A673 (cell line): ENCODE measurements at regions not wholly inside any gene's neighbourhood (a gene's known extent, or its start where the extent isn't known, plus 50 kb on each side); places are given as distances from the start of the nearest gene placed in this dataset.
A peak's percentile ranks its signal among the peaks of the same experiment; 100 is the strongest.

Source experiments
- BruUV-seq: library from RNA; stranded (reverse); fragments of 400-500 nt; replicated peaks from 2 replicates; lab custom pipeline; 2021; lab: Mats Ljungman, UMichigan
- CTCF ChIA-PET: fragments of 300-600 bp; sonication (Branson Sonifier 250); formaldehyde crosslinking; loops from one replicate; lab custom pipeline; 2022; ENCODE audit warnings: antibody characterized with exemption; lab: Charles Lee
- POLR2A ChIA-PET: fragments of 300-600 bp; sonication (Branson Sonifier 250); formaldehyde crosslinking; loops from one replicate; lab custom pipeline; 2022; ENCODE audit warnings: antibody characterized with exemption; ENCODE audit not compliant: low non-redundant PET; lab: Charles Lee
- DNase-seq: peaks from one replicate; pipeline ENCODE4 v3.0.0-alpha.2; 2015; ENCODE audit warnings: low spot score
- H3K27ac ChIP-seq: fragments of 200-600 bp; sonication (generic); 2 replicates; pipeline ENCODE4 v1.5.1; 2016; ENCODE audit warnings: mixed run types, low read depth, mild to moderate bottlenecking, mixed read lengths, antibody characterized with exemption, low read length; ENCODE audit not compliant: poor library complexity, severe bottlenecking
- H3K27me3 ChIP-seq: fragments of 200-600 bp; sonication (generic); replicated peaks from 2 replicates; pipeline ENCODE4 v1.6.1; 2017; ENCODE audit warnings: mixed run types, low read depth, mild to moderate bottlenecking, mixed read lengths, antibody characterized with exemption, low read length; ENCODE audit not compliant: insufficient read depth, poor library complexity
- H3K36me3 ChIP-seq: fragments of 200-600 bp; sonication (generic); 2 replicates; pipeline ENCODE4 v1.6.1; 2016; ENCODE audit warnings: mixed run types, mild to moderate bottlenecking, mixed read lengths, antibody characterized with exemption, low read length; ENCODE audit not compliant: insufficient read depth, poor library complexity, severe bottlenecking
- H3K4me1 ChIP-seq: fragments of 200-600 bp; sonication (generic); 2 replicates; pipeline ENCODE4 v1.6.1; 2017; ENCODE audit warnings: mixed run types, mild to moderate bottlenecking, mixed read lengths, antibody characterized with exemption, low read length; ENCODE audit not compliant: insufficient read depth, poor library complexity, severe bottlenecking
- H3K4me3 ChIP-seq: fragments of 200-600 bp; sonication (generic); 2 replicates; pipeline ENCODE4 v1.5.1; 2016; ENCODE audit warnings: low read depth, mixed run types, mild to moderate bottlenecking, mixed read lengths, low read length; ENCODE audit not compliant: poor library complexity, severe bottlenecking
- H3K9me3 ChIP-seq: fragments of 200-600 bp; sonication (generic); 2 replicates; pipeline ENCODE4 v1.6.1; 2016; ENCODE audit warnings: mixed run types, low read depth, mild to moderate bottlenecking, mixed read lengths, antibody characterized with exemption, low read length; ENCODE audit not compliant: poor library complexity, severe bottlenecking
- EZH2 ChIP-seq: fragments of 200-600 bp; sonication (generic); IDR thresholded peaks from 2 replicates; pipeline ENCODE4 v1.6.1; 2017; ENCODE audit warnings: borderline replicate concordance, low read depth, mild to moderate bottlenecking, mixed read lengths, antibody characterized with exemption, low read length; ENCODE audit not compliant: poor library complexity, severe bottlenecking
- intact Hi-C: fragments of 100-400 bp; cut with micrococcal nuclease; formaldehyde crosslinking; loops from one replicate; pipeline ENCODE4 v1.10.0; 2022; ENCODE audit not compliant: unreplicated experiment
- TF ChIP-seq, protein P1 (sequence below): fragments of 300-800, 200-600 bp; sonication (generic); conservative IDR thresholded peaks from 2 replicates; pipeline ENCODE4 v1.5.1; 2017; ENCODE audit warnings: low read depth, mild to moderate bottlenecking, antibody characterized with exemption, low read length, moderate library complexity, mixed read lengths

DNA sequence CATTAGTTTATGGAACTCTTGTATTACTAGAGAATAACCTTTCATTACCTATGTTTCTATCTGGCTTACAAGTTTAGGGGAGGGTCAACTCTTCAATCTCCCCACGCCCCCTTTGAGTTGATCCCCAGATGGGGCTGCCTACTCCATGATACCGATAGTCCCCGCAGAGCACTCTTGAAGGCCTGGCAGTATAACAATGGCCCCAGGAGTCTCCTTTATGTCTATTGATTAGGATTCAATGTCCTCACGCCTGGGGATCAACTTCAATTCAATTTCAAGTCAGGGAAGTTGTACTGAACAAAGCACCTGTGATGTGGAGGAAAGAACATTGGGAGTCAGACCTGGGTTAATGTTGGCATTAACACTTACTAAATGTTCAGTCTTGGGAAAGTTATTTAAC lies 520.2 kb downstream of the METTL15 start:
- CTCF ChIA-PET: interaction anchor here (0.7 kb wide), 1 partner anchor 865 kb away, joined by 3 read pairs; no protein-coding TSS in a partner anchor
- BruUV-seq: no TSS peak

DNA sequence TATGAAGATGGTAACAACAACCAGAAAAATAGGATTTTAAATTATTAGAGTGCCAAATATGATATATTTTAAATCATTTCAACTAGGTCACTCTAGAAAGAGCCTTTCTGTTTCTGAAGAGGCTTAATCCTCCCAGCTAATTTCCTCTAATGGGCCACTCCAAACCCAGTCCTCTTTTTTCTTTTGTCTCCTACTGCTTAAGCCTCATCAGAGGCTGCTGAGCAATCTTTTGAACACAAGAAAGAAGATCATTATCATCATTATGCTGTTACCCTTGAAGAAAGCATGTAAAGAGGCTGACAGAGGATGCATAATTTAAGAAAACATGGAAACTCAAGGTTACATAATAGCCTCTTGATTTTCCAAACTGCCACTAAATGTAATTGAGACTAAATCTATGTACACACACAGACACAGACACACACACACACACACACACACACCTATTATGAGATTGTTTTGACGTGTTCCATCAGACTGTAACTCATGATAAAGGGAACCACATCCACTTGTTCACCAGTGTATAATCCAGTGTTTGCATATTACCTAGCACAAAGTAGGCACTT lies 519.6 kb downstream of the METTL15 start:
- no peak for TF ChIP-seq EZH2
- TF ChIP-seq, protein P1, sequence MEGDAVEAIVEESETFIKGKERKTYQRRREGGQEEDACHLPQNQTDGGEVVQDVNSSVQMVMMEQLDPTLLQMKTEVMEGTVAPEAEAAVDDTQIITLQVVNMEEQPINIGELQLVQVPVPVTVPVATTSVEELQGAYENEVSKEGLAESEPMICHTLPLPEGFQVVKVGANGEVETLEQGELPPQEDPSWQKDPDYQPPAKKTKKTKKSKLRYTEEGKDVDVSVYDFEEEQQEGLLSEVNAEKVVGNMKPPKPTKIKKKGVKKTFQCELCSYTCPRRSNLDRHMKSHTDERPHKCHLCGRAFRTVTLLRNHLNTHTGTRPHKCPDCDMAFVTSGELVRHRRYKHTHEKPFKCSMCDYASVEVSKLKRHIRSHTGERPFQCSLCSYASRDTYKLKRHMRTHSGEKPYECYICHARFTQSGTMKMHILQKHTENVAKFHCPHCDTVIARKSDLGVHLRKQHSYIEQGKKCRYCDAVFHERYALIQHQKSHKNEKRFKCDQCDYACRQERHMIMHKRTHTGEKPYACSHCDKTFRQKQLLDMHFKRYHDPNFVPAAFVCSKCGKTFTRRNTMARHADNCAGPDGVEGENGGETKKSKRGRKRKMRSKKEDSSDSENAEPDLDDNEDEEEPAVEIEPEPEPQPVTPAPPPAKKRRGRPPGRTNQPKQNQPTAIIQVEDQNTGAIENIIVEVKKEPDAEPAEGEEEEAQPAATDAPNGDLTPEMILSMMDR: no peak
- CTCF ChIA-PET: no interaction called here

More for the DNA sequence above, 520.2 kb downstream of the METTL15 start:
- intact Hi-C loops: no loop called here
- no peaks in the 10 kb centered on the region for H3K4me1 ChIP-seq
- no peaks in the 10 kb centered on the region for H3K36me3 ChIP-seq
- no peak for DNase-seq
- peaks cover 93% of the 10 kb centered on the region for H3K27me3 ChIP-seq
- TF ChIP-seq, protein P1: no peak
- no peak for TF ChIP-seq EZH2
- H3K4me3 ChIP-seq: no peak overlapping the region
- POLR2A ChIA-PET: no interaction called here
- no peak overlapping the region for H3K27ac ChIP-seq
- no peaks in the 10 kb centered on the region for H3K9me3 ChIP-seq

DNA sequence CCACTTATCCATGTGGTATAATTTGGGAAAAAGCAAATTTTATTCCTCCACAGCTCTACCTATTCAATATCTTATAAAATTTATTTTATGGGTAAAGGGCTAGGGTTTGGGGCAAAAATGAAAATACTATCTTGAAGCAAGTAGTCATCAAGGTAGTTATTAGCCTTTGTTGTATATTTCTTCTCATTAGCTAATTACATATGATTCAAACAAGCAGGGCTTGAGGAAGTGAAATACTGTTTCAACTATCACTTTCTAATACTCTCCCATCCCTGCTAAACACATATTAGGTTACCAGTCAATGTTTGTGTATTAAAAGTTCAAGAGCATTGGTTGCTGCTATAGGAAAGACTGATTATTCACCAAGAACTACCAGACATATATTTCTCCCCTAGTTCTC lies 517.3 kb downstream of the METTL15 start:
- intact Hi-C loops: no loop called here

More for the DNA sequence above, 519.6 kb downstream of the METTL15 start:
- Histone ChIP-seq H3K4me3 (no peak overlapping the region), H3K27ac (no peak overlapping the region), H3K27me3 (peaks cover 90% of the 10 kb centered on the region), H3K4me1 (no peaks in the 10 kb centered on the region), H3K9me3 (no peaks in the 10 kb centered on the region), H3K36me3 (no peaks in the 10 kb centered on the region)
- no TSS peak for BruUV-seq
- peak; percentile 89 for DNase-seq
- intact Hi-C loops: no loop called here
- POLR2A ChIA-PET: no interaction called here

More for the DNA sequence above, 517.3 kb downstream of the METTL15 start:
- TF ChIP-seq, protein P1: no peak
- TF ChIP-seq EZH2: no peak
- ChIA-PET CTCF (no interaction called here), POLR2A (no interaction called here)
- DNase-seq: no peak
- Histone ChIP-seq H3K36me3 (no peaks in the 10 kb centered on the region), H3K4me1 (no peaks in the 10 kb centered on the region), H3K9me3 (no peaks in the 10 kb centered on the region), H3K27ac (no peak overlapping the region), H3K27me3 (peaks cover 79% of the 10 kb centered on the region), H3K4me3 (no peak overlapping the region)
- no TSS peak for BruUV-seq
